ENCODE measurements at regions not wholly inside any gene's neighbourhood (a gene's known extent, or its start where the extent isn't known, plus 50 kb on each side); places are given as distances from the start of the nearest gene placed in this dataset.

DNA sequence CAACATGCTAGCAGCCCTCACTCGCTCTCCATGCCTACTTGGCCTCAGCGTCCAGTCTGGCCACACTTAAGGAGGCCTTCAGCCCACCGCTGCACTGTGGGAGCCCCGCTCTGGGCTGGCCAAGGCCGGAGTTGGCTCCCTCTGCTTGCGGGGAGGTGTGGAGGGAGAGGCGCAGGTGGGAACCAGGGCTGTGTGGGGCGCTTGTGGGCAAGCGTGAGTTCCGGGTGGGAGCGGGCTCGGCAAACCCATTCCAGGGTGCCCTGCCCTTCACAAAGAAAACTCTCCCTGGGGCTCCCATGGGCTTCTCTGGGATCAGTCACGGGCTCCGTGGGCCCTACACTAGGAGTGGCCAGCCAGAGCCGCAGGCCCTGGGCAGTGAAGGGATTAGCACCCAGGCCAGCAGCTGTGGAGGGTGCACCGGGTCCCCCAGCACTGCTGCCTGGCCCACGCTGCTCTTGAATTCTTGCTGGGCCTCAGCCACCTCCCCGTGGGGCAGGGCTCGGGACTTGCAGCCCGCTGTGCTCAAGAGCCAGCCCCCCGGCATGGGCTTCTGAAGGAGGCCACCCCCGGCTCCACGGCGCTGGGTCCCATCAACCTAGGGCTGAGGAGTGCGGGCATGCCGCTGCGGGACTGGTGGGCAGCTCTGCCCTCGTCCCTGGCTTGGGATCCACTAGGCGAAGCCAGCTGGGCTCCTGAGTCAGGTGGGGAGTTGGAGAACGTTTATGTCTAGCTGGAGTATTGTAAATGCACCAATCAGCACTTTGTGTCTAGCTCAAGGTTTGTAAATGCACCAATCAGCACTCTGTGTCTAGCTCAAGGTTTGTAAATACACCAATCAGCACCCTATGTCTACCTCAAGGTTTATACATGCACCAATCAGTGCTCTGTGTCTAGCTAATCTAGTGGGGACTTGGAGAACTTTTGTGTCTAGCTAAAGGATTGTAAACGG lies 273.6 kb upstream of the SULF2 start:
- TF ChIP-seq, protein P1, sequence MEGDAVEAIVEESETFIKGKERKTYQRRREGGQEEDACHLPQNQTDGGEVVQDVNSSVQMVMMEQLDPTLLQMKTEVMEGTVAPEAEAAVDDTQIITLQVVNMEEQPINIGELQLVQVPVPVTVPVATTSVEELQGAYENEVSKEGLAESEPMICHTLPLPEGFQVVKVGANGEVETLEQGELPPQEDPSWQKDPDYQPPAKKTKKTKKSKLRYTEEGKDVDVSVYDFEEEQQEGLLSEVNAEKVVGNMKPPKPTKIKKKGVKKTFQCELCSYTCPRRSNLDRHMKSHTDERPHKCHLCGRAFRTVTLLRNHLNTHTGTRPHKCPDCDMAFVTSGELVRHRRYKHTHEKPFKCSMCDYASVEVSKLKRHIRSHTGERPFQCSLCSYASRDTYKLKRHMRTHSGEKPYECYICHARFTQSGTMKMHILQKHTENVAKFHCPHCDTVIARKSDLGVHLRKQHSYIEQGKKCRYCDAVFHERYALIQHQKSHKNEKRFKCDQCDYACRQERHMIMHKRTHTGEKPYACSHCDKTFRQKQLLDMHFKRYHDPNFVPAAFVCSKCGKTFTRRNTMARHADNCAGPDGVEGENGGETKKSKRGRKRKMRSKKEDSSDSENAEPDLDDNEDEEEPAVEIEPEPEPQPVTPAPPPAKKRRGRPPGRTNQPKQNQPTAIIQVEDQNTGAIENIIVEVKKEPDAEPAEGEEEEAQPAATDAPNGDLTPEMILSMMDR (IDR thresholded peaks at IDR 0.05), result no peak
- TF ChIP-seq POLR2A (IDR thresholded peaks at IDR 0.05) (no peak), POLR2AphosphoS5 (IDR thresholded peaks at IDR 0.05; ENCODE audit: insufficient read depth in 1 of 2, low read depth in 1 of 2) (no peak)
